Ectodermal cell (in vitro differentiated cells): ENCODE measurements at regions not wholly inside any gene's neighbourhood (a gene's known extent, or its start where the extent isn't known, plus 50 kb on each side); places are given as distances from the start of the nearest gene placed in this dataset.

ENCODE experiments used
- H3K27ac ChIP-seq: 2 replicates; pipeline ENCODE4 v1.7.0; 2013; ENCODE audit warnings: mild to moderate bottlenecking, low read depth, low read length; ENCODE audit not compliant: insufficient read depth, poor library complexity, severe bottlenecking
- H3K27me3 ChIP-seq: 2 replicates; pipeline ENCODE4 v1.7.0; 2013; ENCODE audit warnings: mild to moderate bottlenecking, low read length; ENCODE audit not compliant: insufficient read depth, control insufficient read depth, poor library complexity, severe bottlenecking
- H3K36me3 ChIP-seq: one replicate; pipeline ENCODE4 v1.7.0; 2013; ENCODE audit warnings: low read length; ENCODE audit not compliant: control insufficient read depth, insufficient read depth
- H3K4me1 ChIP-seq: one replicate; pipeline ENCODE4 v1.7.0; 2013; ENCODE audit warnings: low read length; ENCODE audit not compliant: control insufficient read depth, insufficient read depth
- H3K4me3 ChIP-seq: 2 replicates; pipeline ENCODE4 v1.7.0; 2013; ENCODE audit warnings: low read depth, low read length, control low read depth; ENCODE audit not compliant: insufficient read depth
- H3K9me3 ChIP-seq: 2 replicates; pipeline ENCODE4 v1.7.0; 2013; ENCODE audit warnings: mild to moderate bottlenecking, low read length, moderate library complexity; ENCODE audit not compliant: control insufficient read depth
- WGBS, 2 experiments: methylation state at CpG; one replicate each; pipeline ENCODE4 v1.1.7; 2013; ENCODE audit warnings: missing lambda C conversion rate in 2 of 2; 5-methylcytosine and 5-hydroxymethylcytosine counted together

DNA sequence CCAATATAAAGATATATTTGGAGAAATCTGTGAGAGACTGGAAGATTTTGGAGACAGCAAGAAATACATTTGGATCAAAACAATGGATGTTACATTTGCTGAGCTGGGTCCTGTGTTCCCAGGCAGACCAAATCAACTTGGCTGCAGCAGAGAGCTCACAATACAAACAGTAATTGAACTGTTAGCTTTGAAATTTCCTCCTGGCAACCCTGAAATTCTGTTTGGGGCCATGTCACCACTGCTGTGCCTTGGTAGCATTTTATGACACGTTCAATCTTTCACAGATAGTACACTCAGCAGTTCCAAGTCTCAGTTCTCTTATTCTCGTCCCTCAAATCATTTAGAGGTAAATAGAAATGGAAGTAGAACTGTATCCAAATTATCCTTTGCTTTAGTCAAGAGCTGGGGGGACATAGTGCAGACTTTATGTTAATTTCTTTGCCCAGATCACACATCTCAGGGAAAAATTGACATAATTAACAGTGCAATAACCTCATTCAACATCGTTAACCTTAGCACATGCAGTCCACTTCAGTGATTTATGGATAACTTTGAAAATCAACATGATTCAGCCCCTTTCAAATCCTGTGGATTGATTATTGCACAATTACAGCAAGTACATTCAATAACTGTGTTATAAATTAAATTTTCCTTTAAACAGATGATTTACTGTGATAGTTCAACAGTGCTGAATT, 277.4 kb upstream of the MC4R start:
- no peaks in the 10 kb centered on the region for H3K9me3 ChIP-seq
- no peaks in the 10 kb centered on the region for H3K36me3 ChIP-seq
- H3K27ac ChIP-seq = no peak overlapping the region
- H3K4me1 ChIP-seq = peaks cover 4% of the 10 kb centered on the region
- no peaks in the 10 kb centered on the region for H3K27me3 ChIP-seq
- 85 to 94% methylated on average over 2 of the region's 3 CpGs for WGBS, 2 experiments
- no peak overlapping the region for H3K4me3 ChIP-seq

- Histone ChIP-seq H3K4me1 (peaks cover 4% of the 10 kb centered on the region), H3K27ac (no peak overlapping the region), H3K9me3 (no peaks in the 10 kb centered on the region), H3K27me3 (no peaks in the 10 kb centered on the region), H3K4me3 (no peak overlapping the region), H3K36me3 (no peaks in the 10 kb centered on the region)
- 84 to 100% methylated on average over 1 of the region's 2 CpGs for WGBS, 2 experiments
Observed at GRCh38 chr18:60654298-60654697, 281.7 kb upstream of the MC4R start.

GRCh38 chr18:60656553-60656952, 284.0 kb upstream of the MC4R start:
- H3K4me1 ChIP-seq = no peaks in the 10 kb centered on the region
- no peak overlapping the region for H3K27ac ChIP-seq
- no peaks in the 10 kb centered on the region for H3K9me3 ChIP-seq
- no peaks in the 10 kb centered on the region for H3K27me3 ChIP-seq
- H3K4me3 ChIP-seq = no peak overlapping the region
- no peaks in the 10 kb centered on the region for H3K36me3 ChIP-seq
- 88 to 89% methylated on average over 4 of the region's 4 CpGs for WGBS, 2 experiments

- H3K4me3 ChIP-seq = no peak overlapping the region
- H3K36me3 ChIP-seq = no peaks in the 10 kb centered on the region
- WGBS, 2 experiments = 96 to 97% methylated on average over 22 of the region's 22 CpGs
- no peaks in the 10 kb centered on the region for H3K9me3 ChIP-seq
- H3K27me3 ChIP-seq = no peaks in the 10 kb centered on the region
- H3K4me1 ChIP-seq = no peaks in the 10 kb centered on the region
- no peak overlapping the region for H3K27ac ChIP-seq
Observed at GRCh38 chr18:60662491-60662890, 289.9 kb upstream of the MC4R start.

GRCh38 chr18:60663060-60663989, 290.8 kb upstream of the MC4R start:
- H3K27me3 ChIP-seq = no peaks in the 10 kb centered on the region
- no peaks in the 10 kb centered on the region for H3K9me3 ChIP-seq
- WGBS, 2 experiments = 95 to 96% methylated on average over 38 of the region's 38 CpGs
- no peaks in the 10 kb centered on the region for H3K4me1 ChIP-seq
- H3K36me3 ChIP-seq = no peaks in the 10 kb centered on the region
- H3K4me3 ChIP-seq = no peak overlapping the region
- no peak overlapping the region for H3K27ac ChIP-seq

DNA sequence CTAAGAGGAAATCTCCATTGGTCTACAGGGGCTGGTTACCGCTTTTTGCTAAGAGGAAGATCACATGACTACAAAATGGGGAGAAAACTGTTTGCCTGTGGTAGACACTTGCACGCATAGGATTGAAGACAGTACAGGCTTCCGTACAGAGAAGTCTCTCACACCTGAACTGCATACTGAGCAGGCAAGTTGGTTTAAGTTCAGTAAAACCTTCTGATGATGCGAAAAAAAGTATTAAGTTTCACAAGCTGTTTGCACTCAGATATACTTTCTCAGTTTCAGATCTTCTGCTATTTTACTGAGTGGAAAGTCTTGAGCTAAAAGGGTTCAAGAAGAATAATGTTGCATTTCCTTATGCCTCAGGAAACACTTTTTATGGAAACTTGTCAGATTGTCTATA, 292.2 kb upstream of the MC4R start:
- Histone ChIP-seq H3K4me3 (no peak overlapping the region), H3K4me1 (no peaks in the 10 kb centered on the region), H3K27me3 (no peaks in the 10 kb centered on the region), H3K27ac (no peak overlapping the region), H3K36me3 (no peaks in the 10 kb centered on the region), H3K9me3 (no peaks in the 10 kb centered on the region)
- WGBS, 2 experiments = 93 to 95% methylated on average over 4 of the region's 4 CpGs

DNA sequence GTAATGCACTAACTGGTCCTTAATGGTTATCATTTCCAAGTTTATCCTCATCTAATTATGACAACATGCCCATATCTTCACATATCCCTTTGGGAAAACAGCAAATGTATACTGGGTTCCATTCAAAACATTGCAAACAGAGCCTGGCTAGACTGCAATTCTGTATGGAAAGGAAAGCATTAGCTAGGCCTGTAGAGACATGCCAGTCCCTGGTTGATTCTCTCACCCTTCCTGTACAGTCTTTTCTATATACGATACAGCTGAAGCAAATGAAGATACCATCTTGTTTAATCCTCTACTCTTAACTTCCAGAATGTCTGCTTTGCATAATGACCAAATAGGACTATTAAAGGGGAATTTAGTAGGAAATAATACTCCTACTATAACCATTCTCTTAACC, 294.4 kb upstream of the MC4R start:
- no peaks in the 10 kb centered on the region for H3K27me3 ChIP-seq
- no peaks in the 10 kb centered on the region for H3K9me3 ChIP-seq
- no peak overlapping the region for H3K27ac ChIP-seq
- WGBS, 2 experiments = 96 to 100% methylated on average over 1 of the region's 1 CpG
- H3K4me3 ChIP-seq = no peak overlapping the region
- no peaks in the 10 kb centered on the region for H3K4me1 ChIP-seq
- H3K36me3 ChIP-seq = no peaks in the 10 kb centered on the region

- Histone ChIP-seq H3K4me1 (no peaks in the 10 kb centered on the region), H3K9me3 (no peaks in the 10 kb centered on the region), H3K27me3 (no peaks in the 10 kb centered on the region), H3K4me3 (no peak overlapping the region), H3K36me3 (no peaks in the 10 kb centered on the region), H3K27ac (no peak overlapping the region)
- WGBS, 2 experiments = 94 to 95% methylated on average over 4 of the region's 4 CpGs
Observed at GRCh38 chr18:60668583-60668982, 296.0 kb upstream of the MC4R start.

GRCh38 chr18:60669938-60670337, 297.4 kb upstream of the MC4R start:
- Histone ChIP-seq H3K4me3 (no peak overlapping the region), H3K9me3 (no peaks in the 10 kb centered on the region), H3K27me3 (no peaks in the 10 kb centered on the region), H3K27ac (no peak overlapping the region), H3K36me3 (no peaks in the 10 kb centered on the region), H3K4me1 (no peaks in the 10 kb centered on the region)

DNA sequence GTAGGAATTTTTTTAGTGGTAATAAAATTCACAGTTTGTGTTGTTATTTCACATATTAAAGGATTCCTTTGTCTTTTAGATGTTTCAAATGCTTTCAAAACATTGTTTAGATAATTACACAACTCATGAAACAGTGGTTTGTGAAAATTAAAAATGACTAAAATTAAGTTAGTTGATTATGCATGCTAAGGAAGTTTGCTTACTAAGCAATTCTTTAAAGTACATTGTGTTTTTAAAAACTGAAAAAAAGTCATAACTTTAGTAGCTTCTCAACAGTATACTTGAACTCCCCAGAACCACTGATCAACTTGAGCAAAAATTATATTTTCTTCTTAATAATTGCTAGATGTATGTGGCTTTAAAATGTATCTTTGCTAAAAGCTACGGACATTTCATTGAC, 298.4 kb upstream of the MC4R start:
- H3K4me1 ChIP-seq = no peaks in the 10 kb centered on the region
- no peak overlapping the region for H3K27ac ChIP-seq
- H3K9me3 ChIP-seq = no peaks in the 10 kb centered on the region
- no peak overlapping the region for H3K4me3 ChIP-seq
- no peaks in the 10 kb centered on the region for H3K36me3 ChIP-seq
- no peaks in the 10 kb centered on the region for H3K27me3 ChIP-seq
- WGBS, 2 experiments = 100% methylated on average over 1 of the region's 1 CpG; no CpG with 5 or more reads in 1 of the 2 experiments
